ENCODE measurements at regions not wholly inside any gene's neighbourhood (a gene's known extent, or its start where the extent isn't known, plus 50 kb on each side); places are given as distances from the start of the nearest gene placed in this dataset.

DNA sequence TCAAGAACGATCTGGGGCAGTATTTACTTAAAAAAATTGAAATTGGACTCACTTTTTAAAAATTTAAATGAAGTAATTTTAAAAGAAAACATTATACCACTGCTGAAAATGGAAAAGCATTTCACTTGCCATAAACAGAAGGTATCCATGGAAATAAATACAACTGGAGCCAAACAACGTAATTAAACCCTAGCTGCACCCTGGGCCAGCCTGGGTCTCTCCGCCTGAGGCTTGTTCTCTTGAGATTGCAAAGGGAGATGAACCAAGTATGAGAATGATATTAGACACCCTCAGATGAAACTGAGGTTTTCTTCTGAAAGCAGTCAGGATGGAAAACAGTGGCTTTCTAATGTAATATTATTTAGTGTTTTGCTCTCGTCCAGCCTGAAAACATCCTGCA, 264.4 kb downstream of the KCNE4 start:
- DNase-seq = no peak
- H4K20me1 ChIP-seq (ENCODE audit: control insufficient read depth, insufficient read depth, low read length, poor library complexity, severe bottlenecking) = no peaks in the 10 kb centered on the region
- Mint-ChIP-seq H3K4me1 (no peaks in the 10 kb centered on the region), H3K4me3 (no peak overlapping the region), H3K9me3 (ENCODE audit: insufficient read depth) (no peaks in the 10 kb centered on the region), H3K27ac (no peak overlapping the region), H3K27me3 (no peaks in the 10 kb centered on the region)
- WGBS (ENCODE audit: insufficient coverage) = no CpG with 5 or more reads among the region's 4 CpGs
- no peak for ATAC-seq (ENCODE audit: low read depth)
- no peaks in the 10 kb centered on the region for H3K27me3 ChIP-seq (replicated peaks in 1 of 4; ENCODE audit: control extremely low read depth in 1 of 4, control insufficient read depth in 3 of 4, insufficient read depth in 4 of 4, low read length in 3 of 4)
- H3K4me3 ChIP-seq (ENCODE audit: control extremely low read depth in 1 of 5, extremely low read depth in 1 of 5, insufficient read depth in 1 of 5, low read depth in 2 of 5, low read length in 4 of 5) = no peak overlapping the region
- H3K9ac ChIP-seq (ENCODE audit: low read length) = no peak overlapping the region
- no peaks in the 10 kb centered on the region for H3K9me3 ChIP-seq (ENCODE audit: control extremely low read depth in 1 of 3, control insufficient read depth in 2 of 3, insufficient read depth in 1 of 3, low read length in 2 of 3)
- POLR2A ChIA-PET = no interaction called here
- H2AFZ ChIP-seq (ENCODE audit: insufficient read depth, low read depth, low read length, poor library complexity, severe bottlenecking) = no peak overlapping the region
- CTCF ChIA-PET = no interaction called here
- H3K36me3 ChIP-seq (replicated peaks in 1 of 2; ENCODE audit: control extremely low read depth in 1 of 2, control insufficient read depth in 1 of 2, extremely low read depth in 1 of 2, insufficient read depth in 2 of 2, low read length in 1 of 2) = no peaks in the 10 kb centered on the region
- H3K79me2 ChIP-seq (ENCODE audit: control insufficient read depth, insufficient read depth, low read length) = no peaks in the 10 kb centered on the region
- TF ChIP-seq, protein P1, sequence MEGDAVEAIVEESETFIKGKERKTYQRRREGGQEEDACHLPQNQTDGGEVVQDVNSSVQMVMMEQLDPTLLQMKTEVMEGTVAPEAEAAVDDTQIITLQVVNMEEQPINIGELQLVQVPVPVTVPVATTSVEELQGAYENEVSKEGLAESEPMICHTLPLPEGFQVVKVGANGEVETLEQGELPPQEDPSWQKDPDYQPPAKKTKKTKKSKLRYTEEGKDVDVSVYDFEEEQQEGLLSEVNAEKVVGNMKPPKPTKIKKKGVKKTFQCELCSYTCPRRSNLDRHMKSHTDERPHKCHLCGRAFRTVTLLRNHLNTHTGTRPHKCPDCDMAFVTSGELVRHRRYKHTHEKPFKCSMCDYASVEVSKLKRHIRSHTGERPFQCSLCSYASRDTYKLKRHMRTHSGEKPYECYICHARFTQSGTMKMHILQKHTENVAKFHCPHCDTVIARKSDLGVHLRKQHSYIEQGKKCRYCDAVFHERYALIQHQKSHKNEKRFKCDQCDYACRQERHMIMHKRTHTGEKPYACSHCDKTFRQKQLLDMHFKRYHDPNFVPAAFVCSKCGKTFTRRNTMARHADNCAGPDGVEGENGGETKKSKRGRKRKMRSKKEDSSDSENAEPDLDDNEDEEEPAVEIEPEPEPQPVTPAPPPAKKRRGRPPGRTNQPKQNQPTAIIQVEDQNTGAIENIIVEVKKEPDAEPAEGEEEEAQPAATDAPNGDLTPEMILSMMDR (IDR thresholded peaks at IDR 0.05) = no peak
- TF ChIP-seq EZH2 (IDR thresholded peaks at IDR 0.05; ENCODE audit: borderline replicate concordance, insufficient read depth, low read depth, low read length, poor library complexity, severe bottlenecking) = no peak
- no peaks in the 10 kb centered on the region for H3K4me1 ChIP-seq (ENCODE audit: control insufficient read depth in 2 of 2, insufficient read depth in 2 of 2, low read length in 2 of 2)
- H3K27ac ChIP-seq (ENCODE audit: low read length in 2 of 2) = no peak overlapping the region
- intact Hi-C loops (cut with micrococcal nuclease) = no loop called here
- H3K4me2 ChIP-seq (replicated peaks; ENCODE audit: low read depth, low read length, poor library complexity, severe bottlenecking) = no peak overlapping the region

DNA sequence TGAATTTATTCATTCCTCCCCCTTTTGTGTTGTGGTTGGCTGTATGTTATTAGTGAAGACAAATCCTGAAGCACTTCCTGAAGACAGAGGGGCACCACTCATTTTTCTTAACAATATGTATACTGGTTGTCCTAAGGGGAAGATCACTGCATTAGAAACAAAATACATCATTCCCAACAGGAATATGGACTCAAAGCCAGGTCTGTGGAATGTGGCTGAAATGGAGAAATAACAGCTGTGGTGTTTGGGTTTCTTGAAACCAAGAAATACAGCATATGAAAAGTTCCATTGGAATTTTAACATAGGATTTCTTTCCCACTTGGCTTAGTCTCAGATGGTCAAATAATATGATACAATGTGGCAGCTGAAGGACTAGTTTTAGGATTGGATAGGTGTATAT, 267.6 kb downstream of the KCNE4 start:
- intact Hi-C loops (cut with micrococcal nuclease) = no loop called here
- no peak overlapping the region for H3K4me2 ChIP-seq (replicated peaks; ENCODE audit: low read depth, low read length, poor library complexity, severe bottlenecking)
- TF ChIP-seq, protein P1 (IDR thresholded peaks at IDR 0.05) = no peak
- no peak for TF ChIP-seq EZH2 (IDR thresholded peaks at IDR 0.05; ENCODE audit: borderline replicate concordance, insufficient read depth, low read depth, low read length, poor library complexity, severe bottlenecking)

More for the DNA sequence above, 267.6 kb downstream of the KCNE4 start:
- H3K4me1 ChIP-seq (ENCODE audit: control insufficient read depth in 2 of 2, insufficient read depth in 2 of 2, low read length in 2 of 2) = no peaks in the 10 kb centered on the region
- H3K9me3 Mint-ChIP-seq (ENCODE audit: insufficient read depth) = no peaks in the 10 kb centered on the region
- H3K79me2 ChIP-seq (ENCODE audit: control insufficient read depth, insufficient read depth, low read length) = no peaks in the 10 kb centered on the region
- no peaks in the 10 kb centered on the region for H3K27me3 Mint-ChIP-seq
- H4K20me1 ChIP-seq (ENCODE audit: control insufficient read depth, insufficient read depth, low read length, poor library complexity, severe bottlenecking) = no peaks in the 10 kb centered on the region
- ChIA-PET CTCF (no interaction called here), POLR2A (no interaction called here)
- no peaks in the 10 kb centered on the region for H3K4me1 Mint-ChIP-seq
- H3K4me3 ChIP-seq (ENCODE audit: control extremely low read depth in 1 of 5, extremely low read depth in 1 of 5, insufficient read depth in 1 of 5, low read depth in 2 of 5, low read length in 4 of 5) = no peak overlapping the region
- no peak overlapping the region for H3K9ac ChIP-seq (ENCODE audit: low read length)
- DNase-seq (no peak), ATAC-seq (ENCODE audit: low read depth) (no peak)
- H3K36me3 ChIP-seq (replicated peaks in 1 of 2; ENCODE audit: control extremely low read depth in 1 of 2, control insufficient read depth in 1 of 2, extremely low read depth in 1 of 2, insufficient read depth in 2 of 2, low read length in 1 of 2) = no peaks in the 10 kb centered on the region
- H3K4me3 Mint-ChIP-seq = no peak overlapping the region
- H3K27me3 ChIP-seq (replicated peaks in 1 of 4; ENCODE audit: control extremely low read depth in 1 of 4, control insufficient read depth in 3 of 4, insufficient read depth in 4 of 4, low read length in 3 of 4) = no peaks in the 10 kb centered on the region
- no peak overlapping the region for H2AFZ ChIP-seq (ENCODE audit: insufficient read depth, low read depth, low read length, poor library complexity, severe bottlenecking)
- no peak overlapping the region for H3K27ac ChIP-seq (ENCODE audit: low read length in 2 of 2)
- H3K9me3 ChIP-seq (ENCODE audit: control extremely low read depth in 1 of 3, control insufficient read depth in 2 of 3, insufficient read depth in 1 of 3, low read length in 2 of 3) = no peaks in the 10 kb centered on the region
- no peak overlapping the region for H3K27ac Mint-ChIP-seq

All from B cell (primary cell).